Eye (tissue), 1 donor: ENCODE measurements at regions not wholly inside any gene's neighbourhood (a gene's known extent, or its start where the extent isn't known, plus 50 kb on each side); places are given as distances from the start of the nearest gene placed in this dataset.
"Not testable (repeated sequence)": the region's sequence is repeated elsewhere in the genome, so short reads cannot be mapped to it uniquely, and the experiment has no call there.

Experiments used
- DNase-seq: peaks from one replicate; pipeline ENCODE4 v3.0.0-alpha.2; 2015

DNA sequence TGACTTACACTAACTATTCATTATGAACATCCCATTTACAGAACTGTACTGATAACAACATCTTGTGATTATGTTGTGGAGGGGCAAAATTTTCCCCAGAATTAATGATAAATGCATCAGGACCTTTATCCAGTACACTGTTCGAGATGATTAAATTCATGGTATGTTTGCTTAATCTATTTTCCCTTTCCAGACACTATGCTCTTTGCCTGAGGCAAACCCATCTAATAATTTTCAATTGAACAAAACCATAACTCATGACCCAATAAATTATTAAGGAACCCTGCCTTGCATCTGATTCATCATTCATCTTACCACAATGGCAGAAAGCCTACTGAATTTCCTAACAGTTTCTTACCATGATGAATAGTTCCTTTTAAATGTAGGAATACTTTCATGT, 385.0 kb downstream of the DSEL start:
- peak; percentile 28 for DNase-seq

- DNase-seq, result not testable (repeated sequence)
Observed at GRCh38 chr18:67126751-67127150, 389.8 kb downstream of the DSEL start.

- no peak for DNase-seq
Observed at GRCh38 chr18:67123901-67124300, 392.6 kb downstream of the DSEL start.

DNA sequence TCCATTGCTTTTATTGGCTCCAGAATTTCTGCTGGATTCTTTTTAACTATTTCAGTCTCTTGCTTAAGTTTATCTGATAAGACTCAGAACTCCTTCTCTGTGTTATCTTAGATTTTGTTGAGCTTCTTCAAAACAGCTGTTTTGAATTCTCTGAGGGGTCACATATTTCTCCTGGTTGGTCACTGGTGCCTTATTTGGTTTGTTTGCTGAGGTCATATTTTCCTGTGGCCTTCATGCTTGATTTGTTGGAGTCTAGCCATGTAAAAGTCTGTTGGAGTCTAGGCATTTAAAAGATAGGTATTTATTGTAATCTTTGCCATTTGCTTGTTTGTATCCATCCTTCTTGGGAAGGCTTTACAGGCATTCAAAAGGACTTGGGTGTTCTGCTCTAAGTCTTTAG, 398.7 kb downstream of the DSEL start:
- no peak for DNase-seq

GRCh38 chr18:67109535-67109934, 407.0 kb downstream of the DSEL start:
- no peak for DNase-seq

DNA sequence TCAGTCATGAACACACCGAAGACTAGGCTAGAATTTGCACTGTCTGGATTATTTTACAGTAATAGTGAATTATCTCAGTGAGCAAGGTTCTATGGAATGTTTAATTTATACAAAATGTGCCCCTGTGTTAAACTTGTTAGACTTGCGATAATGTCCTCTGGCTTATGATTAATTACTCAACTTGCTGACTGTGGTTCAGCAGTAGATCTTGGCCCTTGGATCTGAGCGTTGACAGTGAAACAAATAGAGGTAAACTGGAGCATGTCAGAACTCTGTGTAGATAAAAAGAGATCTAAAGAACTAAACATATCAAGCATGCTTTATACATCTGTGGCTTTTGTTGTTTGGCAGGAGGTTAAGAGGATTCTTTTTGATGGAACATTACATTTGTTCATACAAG, 407.6 kb downstream of the DSEL start:
- DNase-seq, result no peak

DNA sequence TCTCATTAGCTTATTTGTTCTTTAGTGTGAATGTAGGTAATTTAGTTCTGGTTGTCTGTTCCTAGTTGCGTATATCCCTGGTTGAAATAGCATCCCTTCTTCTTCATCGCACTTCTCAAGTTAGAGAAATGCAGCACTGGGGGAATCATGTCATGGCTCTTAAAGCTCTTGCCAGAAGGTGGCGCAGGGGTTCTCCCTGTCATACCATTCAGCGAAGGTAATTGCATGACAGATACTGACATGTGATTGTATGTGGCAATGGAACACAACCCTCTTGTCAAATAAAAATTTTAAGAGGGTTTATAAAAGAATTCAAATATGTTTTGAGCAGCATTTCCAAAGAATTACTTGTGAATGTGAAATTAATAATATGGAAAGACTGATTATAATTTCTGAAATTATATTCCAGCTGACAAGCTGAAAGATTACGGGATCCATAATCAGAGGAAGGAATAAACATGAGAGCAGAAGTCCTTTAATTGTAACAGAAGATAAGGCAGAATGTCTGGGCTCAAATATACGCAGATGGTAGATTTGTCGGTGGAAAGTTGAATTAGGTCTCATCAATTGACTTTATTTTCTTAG, 411.7 kb downstream of the DSEL start:
- DNase-seq, result peak; percentile 82

DNA sequence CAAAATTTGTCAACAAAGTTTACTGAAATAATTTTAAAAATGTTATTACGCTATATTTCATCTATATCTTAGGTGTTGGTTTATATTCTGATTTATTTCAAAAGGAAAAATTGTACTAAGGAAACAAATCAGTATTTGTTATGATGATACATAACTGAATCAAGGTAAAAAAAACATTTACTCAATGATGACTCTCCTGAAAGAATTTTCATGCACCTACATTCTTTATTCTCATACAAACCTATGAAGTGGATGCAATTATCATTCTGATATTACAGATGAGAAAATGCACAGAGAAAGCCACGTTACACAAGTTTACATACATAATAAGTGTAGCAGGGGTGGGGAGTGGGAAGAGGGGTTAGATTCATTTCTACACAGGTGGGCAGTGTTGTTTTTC, 422.4 kb downstream of the DSEL start:
- DNase-seq, result no peak

DNA sequence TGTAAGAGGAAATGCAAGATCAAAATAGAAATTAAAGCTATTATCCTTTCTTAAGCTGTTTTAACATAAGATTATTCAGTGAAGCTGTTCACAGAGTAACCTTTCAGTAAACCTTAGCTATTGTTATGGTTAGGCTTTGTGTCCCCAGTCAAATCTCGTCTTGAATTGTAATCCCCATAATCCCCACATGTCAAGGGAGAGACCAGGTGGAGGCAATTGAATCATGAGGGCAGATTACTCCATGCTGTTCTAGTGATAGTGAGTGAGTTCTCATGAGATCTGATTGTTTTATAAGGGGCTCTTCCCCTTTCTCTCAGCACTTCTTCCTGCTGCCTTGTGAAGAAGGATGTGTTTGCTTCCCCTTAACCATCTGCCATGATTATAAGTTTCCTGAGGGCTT, 424.4 kb downstream of the DSEL start:
- DNase-seq, result no peak

- DNase-seq, result no peak
Observed at GRCh38 chr18:67081482-67082211, 434.9 kb downstream of the DSEL start.

- no peak for DNase-seq
Observed at GRCh38 chr18:67080601-67081000, 435.9 kb downstream of the DSEL start.

- no peak for DNase-seq
Observed at GRCh38 chr18:67074309-67074708, 442.2 kb downstream of the DSEL start.

DNA sequence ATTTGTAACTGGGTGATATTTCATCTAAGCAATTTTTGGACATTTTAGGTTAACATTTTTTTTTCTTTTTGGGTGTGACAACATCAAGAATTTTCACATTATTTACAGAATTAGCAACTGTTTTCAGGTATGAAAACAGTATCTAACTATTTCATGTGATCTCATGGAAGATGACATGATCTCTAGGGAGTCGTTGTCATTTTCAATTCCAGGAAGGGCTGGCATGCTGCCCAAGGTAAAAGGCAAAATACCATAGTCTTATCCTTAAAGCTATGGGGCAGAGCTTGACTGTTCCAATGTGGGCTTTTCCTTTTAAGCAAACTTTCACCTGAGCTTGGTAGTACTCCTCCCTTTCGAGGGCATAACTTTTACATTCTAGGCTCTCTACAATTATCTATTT, 443.7 kb downstream of the DSEL start:
- no peak for DNase-seq

DNA sequence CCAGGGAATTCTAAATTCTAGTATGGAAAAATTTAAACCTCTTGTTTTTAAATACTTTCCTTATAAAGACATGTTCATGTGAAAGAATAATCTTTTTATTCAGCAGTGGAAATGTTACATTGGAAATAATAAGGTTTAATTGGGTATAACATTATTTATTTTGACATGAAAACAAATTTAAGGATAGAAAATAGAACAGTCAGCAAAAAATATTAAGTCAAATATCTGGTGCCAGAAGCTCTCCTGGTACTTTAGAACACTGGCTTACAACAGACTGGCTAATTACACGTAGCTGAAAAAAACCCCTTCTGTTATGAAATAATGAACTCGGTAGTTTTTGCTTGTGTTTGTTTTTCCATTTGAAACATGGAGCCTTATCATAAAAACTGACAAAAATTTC, 447.9 kb downstream of the DSEL start:
- no peak for DNase-seq

DNA sequence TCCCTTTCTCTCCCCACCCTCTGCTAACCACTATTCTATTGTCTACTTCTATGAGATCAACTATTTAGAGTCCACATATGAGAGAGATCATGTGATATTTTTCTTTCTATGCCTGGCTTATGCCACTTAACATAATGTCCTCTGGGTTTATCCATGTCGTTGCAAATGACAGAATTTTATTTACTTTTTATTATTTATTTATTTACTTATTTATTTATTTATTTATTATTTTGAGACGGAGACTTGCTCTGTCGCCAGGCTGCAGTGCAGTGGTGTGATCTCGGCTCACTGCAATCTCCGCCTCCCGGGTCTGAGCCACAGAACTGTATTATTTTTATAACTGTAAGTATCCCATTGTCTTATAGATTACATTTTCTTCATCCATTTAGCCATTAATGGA, 443.4 kb upstream of the CDH19 start:
- DNase-seq, result no peak

- no peak for DNase-seq
Observed at GRCh38 chr18:67043276-67043675, 439.4 kb upstream of the CDH19 start.

DNA sequence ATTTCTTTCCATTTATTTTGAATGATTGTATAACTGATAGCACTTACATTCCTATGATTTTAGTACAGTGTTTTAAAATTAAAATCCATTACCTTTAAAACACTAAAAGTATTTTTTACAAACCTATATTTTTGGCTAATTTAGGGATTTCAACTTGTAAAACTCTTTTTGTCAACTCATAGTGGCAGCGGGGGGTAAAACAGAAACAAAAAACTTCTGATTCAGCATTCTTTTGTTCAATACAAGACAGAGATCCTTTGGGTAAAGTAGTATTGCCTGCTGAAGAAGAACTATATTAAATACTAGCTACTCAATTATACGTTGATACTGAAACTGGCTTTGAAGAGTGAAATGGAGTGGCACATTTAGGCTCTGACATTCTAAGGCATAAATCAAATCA, 437.4 kb upstream of the CDH19 start:
- DNase-seq, result no peak

DNA sequence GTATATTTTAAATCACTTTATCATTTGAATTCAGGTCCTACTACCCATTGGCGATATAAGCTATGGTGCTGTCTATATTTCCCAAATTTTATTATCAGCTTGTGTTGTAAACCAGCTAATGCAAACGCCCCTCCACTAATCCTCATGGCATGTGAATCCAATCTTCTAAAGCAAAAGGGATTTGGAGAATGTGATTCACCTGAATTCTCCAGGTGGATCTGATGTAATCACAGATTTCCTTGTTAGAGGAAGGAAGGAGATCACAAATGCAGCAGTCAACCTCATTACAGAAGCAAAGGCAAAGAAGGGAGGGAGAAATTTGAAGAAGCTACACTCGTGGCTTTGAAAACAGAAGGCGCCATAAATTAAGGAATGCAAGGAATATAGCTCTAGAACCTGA, 431.1 kb upstream of the CDH19 start:
- DNase-seq, result no peak

GRCh38 chr18:67023059-67023458, 419.2 kb upstream of the CDH19 start:
- DNase-seq, result no peak

DNA sequence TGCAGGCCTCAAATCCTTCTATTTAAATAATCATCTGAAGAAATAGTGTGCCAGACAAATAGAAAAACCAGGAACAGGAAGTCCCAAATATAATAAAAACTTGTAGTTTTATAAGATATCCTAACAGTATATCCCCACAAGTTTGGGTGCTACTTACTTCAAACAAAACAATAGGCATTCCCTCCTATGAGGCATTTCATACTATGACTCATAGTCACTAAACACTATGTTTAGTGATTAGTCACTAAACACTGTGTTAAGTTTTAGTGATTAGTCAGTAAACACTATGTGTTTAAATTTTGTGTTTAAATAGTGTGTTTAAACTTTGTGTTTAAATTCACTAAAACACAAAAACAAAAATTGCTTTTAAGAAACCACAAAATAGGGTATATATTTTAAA, 407.0 kb upstream of the CDH19 start:
- DNase-seq, result no peak

DNA sequence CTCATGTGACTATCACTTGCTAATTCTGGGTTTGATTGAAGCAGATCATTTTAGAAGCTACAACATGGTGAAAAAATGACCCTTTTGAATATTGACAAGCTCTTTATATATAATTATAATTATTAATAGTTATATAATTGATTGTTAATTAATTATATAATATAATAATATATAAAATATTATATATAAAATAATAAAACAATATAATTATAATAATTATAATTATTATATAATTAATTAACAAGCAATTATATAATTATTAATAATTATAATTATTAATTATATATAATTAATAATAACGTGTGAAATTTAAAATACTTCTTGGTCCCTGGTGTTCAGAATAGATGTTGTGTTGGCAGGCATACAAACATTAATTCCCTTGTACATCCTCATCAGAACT, 404.1 kb upstream of the CDH19 start:
- DNase-seq, result no peak

- no peak for DNase-seq
Observed at GRCh38 chr18:67007085-67007484, 403.2 kb upstream of the CDH19 start.

DNA sequence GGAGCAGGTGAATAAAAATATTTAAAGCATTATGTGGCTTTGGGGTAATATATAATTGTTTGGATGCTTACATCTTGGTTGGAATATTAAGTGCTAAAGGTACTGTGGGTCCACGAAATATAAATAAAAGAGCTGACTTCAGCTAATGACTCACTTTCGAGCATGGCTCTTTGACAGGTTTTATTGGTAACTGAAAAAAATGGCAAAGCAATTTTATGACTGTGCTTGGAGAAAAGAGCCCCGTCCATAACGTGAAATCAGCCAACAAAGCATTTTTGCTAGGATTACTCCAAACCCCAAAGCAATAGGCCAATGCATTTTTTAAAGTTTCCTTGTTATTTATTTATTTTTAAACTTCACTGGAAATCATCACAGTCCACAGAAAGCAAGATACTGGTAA, 397.2 kb upstream of the CDH19 start:
- no peak for DNase-seq

- no peak for DNase-seq
Observed at GRCh38 chr18:66999003-66999402, 395.1 kb upstream of the CDH19 start.

GRCh38 chr18:66995270-66995669, 391.4 kb upstream of the CDH19 start:
- no peak for DNase-seq
